GM23338 (cell line): ENCODE measurements at regions not wholly inside any gene's neighbourhood (a gene's known extent, or its start where the extent isn't known, plus 50 kb on each side); places are given as distances from the start of the nearest gene placed in this dataset.

Experiments
- CTCF ChIP-seq, 2 experiments: fragments of 200-600 bp in 1 of 2; sonication (generic) in 1 of 2; conservative IDR thresholded peaks; 2 replicates each; pipeline versions ENCODE4 v1.5.1 to v1.6.1; 2016 to 2017; ENCODE audit warnings: antibody characterized with exemption in 2 of 2, low read depth in 2 of 2, mild to moderate bottlenecking in 2 of 2, moderate library complexity in 1 of 2
- ETS1 ChIP-seq: IDR thresholded peaks from 2 replicates; pipeline ENCODE4 v1.6.1; 2016; ENCODE audit warnings: antibody characterized with exemption
- EZH2 ChIP-seq: fragments of 200-600 bp; sonication (generic); IDR thresholded peaks from one replicate; pipeline ENCODE4 v1.8.0; 2017; ENCODE audit warnings: antibody characterized with exemption, mild to moderate bottlenecking, low read depth; ENCODE audit not compliant: unreplicated experiment

DNA sequence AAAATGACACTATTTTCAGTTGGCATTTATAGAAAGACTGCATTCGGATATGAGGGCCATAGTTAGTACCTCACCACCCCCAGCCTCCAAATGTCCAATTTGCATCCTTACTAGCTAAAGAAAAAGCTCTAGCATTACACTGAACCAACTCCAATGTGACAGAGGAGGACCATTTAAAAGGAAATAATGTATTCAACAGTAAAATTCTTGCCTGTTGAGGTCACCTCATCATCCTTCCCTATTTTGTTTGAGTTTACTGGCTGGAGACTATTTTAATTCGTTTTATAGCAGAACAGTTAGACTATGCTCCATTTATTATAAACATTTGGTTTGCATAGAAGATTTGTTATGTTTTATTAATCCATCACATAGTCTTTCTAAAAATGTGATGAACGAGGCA lies 88.2 kb upstream of the PPARGC1A start:
- TF ChIP-seq CTCF (conservative IDR thresholded peaks at IDR 0.05; ENCODE audit: low read depth in 2 of 2): no peak
- no peak for TF ChIP-seq EZH2
- TF ChIP-seq ETS1: no peak
